MM.1S (cell line): ENCODE measurements at regions not wholly inside any gene's neighbourhood (a gene's known extent, or its start where the extent isn't known, plus 50 kb on each side); places are given as distances from the start of the nearest gene placed in this dataset.

ENCODE experiments used
- CTCF ChIP-seq: fragments of 300-600 bp; sonication (generic); IDR thresholded peaks from 2 replicates; pipeline ENCODE4 v1.5.1; 2016; ENCODE audit warnings: antibody characterized with exemption, low read length, mixed read lengths
- EZH2 ChIP-seq: fragments of 300-600 bp; sonication (generic); optimal IDR thresholded peaks from 2 replicates; pipeline ENCODE3; 2017; ENCODE audit warnings: low read depth, mild to moderate bottlenecking, antibody characterized with exemption, low read length, mixed read lengths
- EZH2phosphoT487 ChIP-seq: fragments of 300-600 bp; sonication (generic); IDR thresholded peaks from 2 replicates; pipeline ENCODE4 v1.6.1; 2018; ENCODE audit warnings: antibody characterized with exemption, low read length

GRCh38 chr17:63332286-63332685 lies 113.8 kb downstream of the CYB561 start:
- TF ChIP-seq CTCF (no peak), EZH2 (no peak), EZH2phosphoT487 (no peak)
